LoVo (cell line): ENCODE measurements at regions not wholly inside any gene's neighbourhood (a gene's known extent, or its start where the extent isn't known, plus 50 kb on each side); places are given as distances from the start of the nearest gene placed in this dataset.

Source experiments
- DNase-seq: peaks from one replicate; pipeline ENCODE4 v3.0.0-alpha.2; 2016; ENCODE audit warnings: low spot score

DNA sequence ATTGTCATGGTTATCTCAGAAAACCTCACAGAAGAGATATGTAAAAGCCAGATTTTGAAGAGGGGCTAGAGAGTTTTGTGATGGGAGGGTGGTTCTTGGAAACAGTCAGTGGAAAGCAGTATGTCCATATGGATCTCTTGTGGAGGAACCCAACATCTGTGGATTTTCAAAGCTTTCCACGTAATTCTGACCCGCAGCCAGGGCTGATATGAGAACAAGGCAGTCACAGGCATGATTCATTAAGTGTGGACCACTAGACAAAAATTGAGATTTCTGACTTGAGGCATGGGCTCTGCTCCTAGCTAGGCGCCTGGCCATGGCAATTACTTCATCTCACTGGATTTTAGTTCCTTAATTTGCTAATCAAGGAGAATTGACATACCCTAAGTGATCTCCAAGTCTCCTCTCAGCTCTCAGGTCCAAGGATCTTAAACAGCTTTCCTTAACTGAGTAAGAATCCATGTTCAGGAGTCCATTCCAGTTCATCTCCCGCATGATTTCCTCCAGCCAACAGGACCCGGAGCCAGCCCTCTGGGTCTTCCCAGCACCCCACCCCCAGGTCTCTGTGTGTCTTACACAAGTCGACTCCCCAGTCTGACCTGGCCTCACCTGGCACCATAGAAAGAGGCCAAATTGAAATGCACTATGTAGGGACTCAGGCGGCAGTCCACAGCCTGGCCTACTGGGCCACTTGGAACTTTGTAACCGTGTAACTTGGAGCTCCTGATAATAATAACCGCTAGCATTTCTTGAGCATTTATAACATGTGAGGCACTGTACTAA lies 176.3 kb upstream of the PARP11 start:
- DNase-seq: no peak

DNA sequence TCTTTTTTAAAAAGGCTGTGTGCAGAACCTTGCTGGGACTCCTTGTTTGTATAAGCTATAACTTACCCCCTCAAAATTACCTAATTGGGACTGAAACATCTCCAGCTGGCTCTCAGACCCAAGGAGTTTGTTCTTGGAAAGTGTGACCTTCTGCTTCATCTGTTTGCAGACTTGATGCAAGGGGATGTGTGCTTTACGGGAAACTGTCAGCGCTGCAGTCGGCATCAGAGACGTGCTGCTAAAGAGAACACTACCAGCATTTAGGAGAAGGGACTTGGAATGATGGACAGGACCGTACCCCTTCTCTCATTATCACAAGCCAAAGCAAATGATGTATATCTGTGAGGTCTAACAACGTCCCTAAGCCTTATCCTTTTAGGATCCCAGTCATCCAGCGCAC lies 174.2 kb upstream of the PARP11 start:
- DNase-seq: no peak

DNA sequence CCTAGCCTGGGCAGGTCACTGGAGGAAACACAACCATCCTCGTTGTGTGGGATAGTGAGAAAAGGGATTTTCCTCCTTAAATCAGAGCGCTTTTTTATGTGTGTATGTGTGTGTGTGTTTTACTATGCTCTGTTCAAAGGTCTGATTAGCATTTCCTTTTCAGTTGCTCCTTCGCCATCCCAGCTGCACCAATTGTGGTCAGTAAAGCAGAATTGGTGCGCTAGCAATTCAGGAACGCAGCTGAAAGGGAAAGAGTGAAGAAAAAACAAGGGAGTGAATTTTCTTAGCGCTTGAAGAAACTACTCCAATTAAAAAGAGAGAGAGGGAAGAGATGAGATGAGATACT lies 173.3 kb upstream of the PARP11 start:
- DNase-seq: no peak

GRCh38 chr12:4045786-4046494 lies 172.7 kb upstream of the PARP11 start:
- DNase-seq: no peak

DNA sequence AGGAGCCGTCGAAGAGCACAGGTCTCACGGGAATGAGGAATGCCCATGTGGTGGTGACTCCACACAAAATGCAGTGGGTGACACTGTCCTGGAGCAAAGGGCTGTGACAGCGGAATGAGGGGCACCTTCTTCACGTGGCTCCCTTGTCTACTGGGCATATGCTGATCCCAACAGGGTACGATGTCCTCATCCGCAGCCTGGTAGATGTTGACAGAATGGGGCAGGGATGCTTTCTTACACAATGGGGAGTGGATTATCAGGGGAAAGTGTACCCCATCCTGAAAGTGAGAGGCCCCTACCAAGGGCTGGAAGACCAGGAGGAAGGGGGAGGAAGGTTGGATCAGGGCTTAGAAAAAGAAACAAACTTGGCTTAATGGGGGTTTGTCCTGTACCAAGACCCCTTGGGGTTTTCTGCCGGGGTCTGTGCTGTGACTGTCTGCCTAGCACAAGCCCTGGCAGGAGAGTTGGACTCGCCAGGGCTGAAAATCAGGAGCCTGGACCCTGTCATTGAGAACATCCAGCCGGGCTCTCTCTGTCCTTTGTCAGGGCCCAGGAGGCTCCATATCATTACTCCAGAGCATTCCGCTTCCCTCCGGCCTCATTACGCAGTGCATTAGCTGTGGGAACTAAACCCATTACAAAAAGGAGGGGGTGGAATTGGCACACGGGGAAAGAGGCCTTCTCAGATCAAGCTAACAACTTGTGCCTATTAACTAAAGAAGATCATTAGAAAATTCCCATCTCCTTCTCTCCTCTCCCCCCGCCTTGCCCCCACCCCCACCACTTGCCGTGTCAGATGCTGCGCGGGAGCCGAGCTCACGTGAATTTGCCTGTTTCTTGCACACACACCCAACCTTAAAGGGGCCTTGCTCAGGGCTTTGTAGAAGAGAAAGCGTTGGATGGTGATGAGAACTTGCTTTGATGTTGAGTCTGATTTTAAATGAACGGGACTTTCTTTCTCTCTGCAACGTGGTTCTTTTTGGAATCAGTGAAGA lies 171.8 kb upstream of the PARP11 start:
- no peak for DNase-seq

GRCh38 chr12:4044101-4044500 lies 170.9 kb upstream of the PARP11 start:
- no peak for DNase-seq

DNA sequence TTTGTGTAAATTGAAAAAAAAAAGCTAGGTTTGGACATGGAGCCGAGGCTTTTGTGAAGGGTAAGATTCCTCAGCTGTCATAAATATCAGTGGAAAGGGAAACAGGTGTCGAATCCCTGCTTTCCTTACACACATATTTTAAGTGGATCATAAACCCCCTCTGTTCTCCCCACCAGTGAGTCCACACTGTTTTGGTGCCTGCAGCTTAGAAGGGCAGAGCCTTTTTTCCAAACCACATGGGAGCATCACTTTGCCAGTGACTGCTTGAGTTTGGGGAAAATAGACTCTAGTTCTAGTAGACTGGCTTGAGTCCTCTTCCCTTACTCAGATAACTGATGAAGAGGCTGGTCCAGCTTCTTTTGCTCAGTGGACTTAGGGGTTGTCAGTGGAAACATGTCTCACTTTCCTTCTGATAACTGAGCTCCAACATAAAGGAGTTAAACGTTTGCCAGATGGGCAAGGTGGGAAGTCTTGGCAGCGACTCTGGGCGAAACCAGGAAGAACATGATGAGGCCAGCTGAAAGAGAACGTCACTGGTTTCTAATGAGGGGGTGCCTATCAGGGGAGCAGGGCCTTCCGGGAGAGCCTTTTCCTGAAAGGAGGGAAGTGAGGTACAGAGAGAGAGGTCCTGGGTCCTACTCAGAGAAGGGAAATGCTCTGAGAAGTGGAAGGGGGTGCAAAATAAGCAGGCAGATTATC lies 168.1 kb upstream of the PARP11 start:
- DNase-seq: no peak

GRCh38 chr12:4039931-4040330 lies 166.7 kb upstream of the PARP11 start:
- DNase-seq: no peak

GRCh38 chr12:4037747-4038312 lies 164.6 kb upstream of the PARP11 start:
- DNase-seq: peak; percentile 66

DNA sequence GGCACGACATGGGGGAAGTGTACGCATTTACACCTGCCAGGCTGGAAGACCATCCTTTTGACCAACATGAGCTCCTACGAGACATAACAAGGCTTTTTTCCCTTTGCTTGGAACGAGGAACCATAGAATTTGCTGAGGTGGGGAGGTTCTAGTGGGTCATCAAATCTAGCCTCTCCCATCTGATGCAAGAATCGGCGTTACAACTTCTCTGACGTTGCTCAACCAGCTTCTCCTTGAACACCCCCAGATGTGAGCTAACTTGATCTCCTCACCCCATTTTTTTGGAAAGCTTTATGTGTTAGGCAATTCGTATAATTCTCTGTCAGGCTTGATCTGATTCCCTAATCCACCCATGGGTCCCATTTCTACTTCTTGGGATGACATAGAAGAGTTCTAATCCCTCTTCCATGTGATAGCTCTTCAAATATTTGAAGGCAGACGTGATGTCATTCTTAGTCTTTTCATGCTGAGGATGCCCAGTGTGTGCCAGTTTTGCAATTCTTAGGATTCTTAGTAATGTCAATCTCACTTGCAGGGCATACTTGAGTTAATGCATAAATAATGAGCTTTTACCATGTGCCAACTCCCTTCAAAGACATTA lies 163.6 kb upstream of the PARP11 start:
- DNase-seq: no peak

DNA sequence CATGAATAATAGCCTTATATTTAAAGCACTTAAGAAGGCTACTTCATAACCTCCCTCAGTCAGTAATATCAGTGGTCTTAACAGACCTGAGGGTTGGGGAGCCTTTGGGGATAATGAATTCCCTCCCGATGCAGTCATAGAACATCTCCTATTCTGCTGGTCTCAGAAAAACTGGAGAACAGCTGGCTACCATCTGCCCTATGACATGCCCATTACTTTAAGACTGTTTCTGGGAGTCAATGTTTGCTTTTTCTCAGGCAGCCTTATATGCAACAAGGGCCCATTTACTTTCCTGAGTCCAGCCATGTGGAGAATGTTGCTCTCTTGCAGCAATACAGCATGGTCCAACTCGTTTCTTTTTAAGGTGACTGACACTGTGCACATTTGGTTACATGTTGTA lies 161.7 kb upstream of the PARP11 start:
- no peak for DNase-seq

- DNase-seq: no peak
These were observed 159.9 kb upstream of the PARP11 start for GRCh38 chr12:4032924-4033615.

GRCh38 chr12:4031703-4032291 lies 158.6 kb upstream of the PARP11 start:
- peak; percentile 34 for DNase-seq

- peak; percentile 99 for DNase-seq
These were observed 157.9 kb upstream of the PARP11 start for GRCh38 chr12:4030929-4031702.

GRCh38 chr12:4027412-4027811 lies 154.2 kb upstream of the PARP11 start:
- DNase-seq: no peak

GRCh38 chr12:4026517-4026916 lies 153.3 kb upstream of the PARP11 start:
- no peak for DNase-seq

DNA sequence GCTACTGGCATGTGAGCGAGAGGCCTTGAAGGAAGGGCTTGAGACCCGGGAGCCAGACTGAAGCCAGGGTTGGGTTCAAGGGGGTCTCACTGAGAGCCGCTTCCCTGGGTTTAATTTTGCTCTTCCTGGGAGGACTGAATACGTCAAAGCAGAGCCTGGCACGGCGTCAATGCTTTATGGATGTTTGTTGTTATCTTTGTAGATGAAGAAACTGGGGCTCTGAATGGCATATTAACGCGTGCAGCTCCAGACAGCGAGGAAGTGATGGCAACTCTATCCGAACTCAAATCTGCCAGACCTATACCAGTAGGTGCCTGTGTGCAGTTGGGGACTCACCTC lies 152.8 kb upstream of the PARP11 start:
- no peak for DNase-seq

DNA sequence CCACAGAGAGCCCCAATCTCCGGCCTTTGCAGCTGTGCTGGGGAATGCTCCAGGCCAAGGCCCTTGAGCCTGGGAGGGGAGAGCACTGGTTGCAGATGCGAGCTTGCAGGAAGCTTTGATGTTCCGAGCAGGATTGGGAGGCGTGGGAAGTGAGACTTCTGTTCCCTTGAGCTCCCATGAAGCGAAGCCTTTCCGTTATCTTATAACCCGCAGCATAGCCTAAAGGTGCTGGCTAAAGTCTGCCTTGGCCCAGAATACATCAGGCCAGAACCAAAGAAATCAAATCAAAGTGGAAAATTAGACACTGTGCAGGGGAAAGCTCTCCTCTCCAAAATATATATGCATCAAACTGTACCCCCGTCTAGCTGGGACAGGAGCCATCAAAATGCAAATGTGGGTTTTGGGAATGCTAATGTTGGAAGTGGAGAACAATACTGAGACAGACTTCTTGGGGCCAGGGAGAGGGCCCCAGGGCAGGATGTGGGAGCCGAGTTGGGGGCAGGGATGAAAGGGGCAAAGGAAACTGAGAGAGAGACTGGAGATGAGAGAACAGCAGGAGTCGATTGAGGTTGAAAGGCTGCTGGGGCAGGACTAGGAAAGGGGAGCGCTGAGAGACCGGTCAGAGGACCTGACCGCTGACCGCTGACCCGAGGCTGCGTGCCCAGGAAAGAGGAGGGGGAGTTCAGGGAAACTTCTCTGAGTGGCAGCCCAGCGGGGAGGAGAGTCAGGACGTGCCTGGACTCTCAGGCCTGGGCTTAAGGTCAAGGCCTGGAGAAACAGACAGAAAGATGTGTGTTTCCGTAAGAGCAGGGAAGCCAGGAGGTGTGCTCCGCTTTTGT lies 152.2 kb upstream of the PARP11 start:
- DNase-seq: no peak

DNA sequence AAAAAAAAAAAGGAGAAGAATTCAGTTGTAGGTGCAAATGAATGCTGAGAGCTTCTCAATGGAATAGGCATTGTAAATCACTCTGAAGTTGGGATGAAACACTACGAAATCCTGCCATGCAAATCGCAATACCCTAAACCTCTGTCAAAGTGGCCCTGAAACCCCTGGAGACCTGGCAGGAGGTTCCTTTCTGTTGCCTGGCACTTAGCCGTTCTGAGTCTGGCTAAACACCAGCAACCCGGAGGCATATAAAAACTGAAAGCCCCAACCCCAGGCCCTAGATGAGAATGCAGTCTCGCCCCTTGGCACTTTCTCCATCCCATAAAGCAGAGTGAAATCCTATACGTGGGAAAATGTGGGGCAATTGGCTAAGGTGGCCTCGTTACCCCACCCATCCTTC lies 151.5 kb upstream of the PARP11 start:
- no peak for DNase-seq
